ENCODE measurements at regions not wholly inside any gene's neighbourhood (a gene's known extent, or its start where the extent isn't known, plus 50 kb on each side); places are given as distances from the start of the nearest gene placed in this dataset.
"Not testable (repeated sequence)": the region's sequence is repeated elsewhere in the genome, so short reads cannot be mapped to it uniquely, and the experiment has no call there.

GRCh38 chr1:209172286-209172685 is 411.2 kb upstream of the CAMK1G start:
- no peak overlapping the region for H3K27ac ChIP-seq
- TF ChIP-seq CTCF (conservative IDR thresholded peaks at IDR 0.05), result no peak

GRCh38 chr1:209172792-209173542 is 410.5 kb upstream of the CAMK1G start:
- H3K27ac ChIP-seq, result not testable (repeated sequence)

GRCh38 chr1:209173796-209174195 is 409.7 kb upstream of the CAMK1G start:
- not testable (repeated sequence) for H3K27ac ChIP-seq

GRCh38 chr1:209176866-209177430 is 406.6 kb upstream of the CAMK1G start:
- no peak overlapping the region for H3K27ac ChIP-seq
- no peak for TF ChIP-seq CTCF (conservative IDR thresholded peaks at IDR 0.05)

- no peak overlapping the region for H3K27ac ChIP-seq
- no peak for TF ChIP-seq CTCF (conservative IDR thresholded peaks at IDR 0.05)
Measured at GRCh38 chr1:209183195-209183594, 400.3 kb upstream of the CAMK1G start.

- no peak for TF ChIP-seq CTCF (conservative IDR thresholded peaks at IDR 0.05)
Measured at GRCh38 chr1:209187589-209187988, 395.9 kb upstream of the CAMK1G start.

GRCh38 chr1:209190591-209191261 is 392.8 kb upstream of the CAMK1G start:
- peak; percentile 85 for TF ChIP-seq CTCF (conservative IDR thresholded peaks at IDR 0.05)
- H3K27ac ChIP-seq, result no peak overlapping the region

More at GRCh38 chr1:209187589-209187988, 395.9 kb upstream of the CAMK1G start:
- no peak overlapping the region for H3K27ac ChIP-seq

GRCh38 chr1:209191262-209191634 is 392.3 kb upstream of the CAMK1G start:
- H3K27ac ChIP-seq, result no peak overlapping the region
- TF ChIP-seq CTCF (conservative IDR thresholded peaks at IDR 0.05), result no peak
